ENCODE measurements at regions not wholly inside any gene's neighbourhood (a gene's known extent, or its start where the extent isn't known, plus 50 kb on each side); places are given as distances from the start of the nearest gene placed in this dataset.

DNA sequence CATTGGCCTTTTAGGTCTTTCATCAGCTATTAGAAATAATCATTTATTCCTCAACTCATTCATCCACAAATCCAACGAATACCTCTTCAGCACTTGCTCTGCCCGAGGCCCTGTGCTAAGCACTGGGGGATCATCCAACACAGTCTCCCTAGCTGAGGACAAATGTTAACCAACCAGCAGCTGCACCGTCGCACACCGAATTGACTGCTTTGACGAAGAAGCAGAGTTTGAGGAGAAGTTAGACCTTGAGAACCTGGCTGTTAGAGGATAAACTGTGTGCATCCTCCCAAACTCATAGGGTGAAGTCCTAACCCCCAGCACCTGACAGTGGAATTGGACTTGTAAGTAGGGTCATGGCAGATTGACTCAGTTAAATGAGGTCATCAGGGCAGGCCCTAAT lies 170.9 kb downstream of the USP12 start:
- peaks cover 15% of the 10 kb centered on the region for H3K4me1 ChIP-seq (ENCODE audit: control insufficient read depth, insufficient read depth, low read length)
- H3K36me3 Mint-ChIP-seq: no peaks in the 10 kb centered on the region
- WGBS (ENCODE audit: insufficient coverage): 76% methylated on average over 6 of the region's 6 CpGs
- no peaks in the 10 kb centered on the region for H3K9me3 Mint-ChIP-seq
- intact Hi-C loops (cut with micrococcal nuclease): no loop called here
- TF ChIP-seq, protein P1, sequence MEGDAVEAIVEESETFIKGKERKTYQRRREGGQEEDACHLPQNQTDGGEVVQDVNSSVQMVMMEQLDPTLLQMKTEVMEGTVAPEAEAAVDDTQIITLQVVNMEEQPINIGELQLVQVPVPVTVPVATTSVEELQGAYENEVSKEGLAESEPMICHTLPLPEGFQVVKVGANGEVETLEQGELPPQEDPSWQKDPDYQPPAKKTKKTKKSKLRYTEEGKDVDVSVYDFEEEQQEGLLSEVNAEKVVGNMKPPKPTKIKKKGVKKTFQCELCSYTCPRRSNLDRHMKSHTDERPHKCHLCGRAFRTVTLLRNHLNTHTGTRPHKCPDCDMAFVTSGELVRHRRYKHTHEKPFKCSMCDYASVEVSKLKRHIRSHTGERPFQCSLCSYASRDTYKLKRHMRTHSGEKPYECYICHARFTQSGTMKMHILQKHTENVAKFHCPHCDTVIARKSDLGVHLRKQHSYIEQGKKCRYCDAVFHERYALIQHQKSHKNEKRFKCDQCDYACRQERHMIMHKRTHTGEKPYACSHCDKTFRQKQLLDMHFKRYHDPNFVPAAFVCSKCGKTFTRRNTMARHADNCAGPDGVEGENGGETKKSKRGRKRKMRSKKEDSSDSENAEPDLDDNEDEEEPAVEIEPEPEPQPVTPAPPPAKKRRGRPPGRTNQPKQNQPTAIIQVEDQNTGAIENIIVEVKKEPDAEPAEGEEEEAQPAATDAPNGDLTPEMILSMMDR (IDR thresholded peaks at IDR 0.05): no peak
- DNase-seq (no peak), ATAC-seq (no peak)
- H3K4me3 Mint-ChIP-seq: no peak overlapping the region
- peaks cover 15 to 31% of the 10 kb centered on the region in 2 donors for H3K27me3 Mint-ChIP-seq (ENCODE audit: low read depth in 2 of 2)
- H3K27me3 ChIP-seq (ENCODE audit: control insufficient read depth, insufficient read depth, low read length): no peaks in the 10 kb centered on the region
- H3K4me1 Mint-ChIP-seq: peaks cover 5 to 6% of the 10 kb centered on the region in 2 donors
- H3K9me3 ChIP-seq (ENCODE audit: control insufficient read depth, insufficient read depth, low read length): no peaks in the 10 kb centered on the region
- no peak overlapping the region for H3K4me3 ChIP-seq (ENCODE audit: low read length)
- H3K27ac ChIP-seq (ENCODE audit: low read length): no peak overlapping the region
- H3K27ac Mint-ChIP-seq: no peak overlapping the region
- no peaks in the 10 kb centered on the region for H3K36me3 ChIP-seq (ENCODE audit: control insufficient read depth, insufficient read depth, low read length)

DNA sequence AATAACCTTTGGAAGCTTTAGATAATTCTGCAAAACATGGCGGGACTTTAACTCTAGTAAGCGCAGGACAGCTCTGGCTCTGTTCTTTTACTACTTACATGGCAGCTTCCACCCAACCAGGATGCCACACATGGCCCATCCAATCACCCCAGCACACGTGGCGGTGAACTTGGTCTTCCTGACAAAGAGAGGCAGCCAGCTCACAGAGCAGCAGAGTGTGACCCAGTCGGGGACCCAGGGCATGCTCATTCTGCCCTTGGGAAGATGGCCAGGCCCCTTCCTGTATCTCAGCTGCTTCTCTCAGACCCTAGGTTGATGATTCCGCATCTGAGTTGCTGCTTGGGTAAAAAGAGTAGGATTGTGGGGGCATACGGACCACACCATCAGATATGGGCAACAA lies 172.1 kb downstream of the USP12 start:
- no peaks in the 10 kb centered on the region for H3K9me3 ChIP-seq (ENCODE audit: control insufficient read depth, insufficient read depth, low read length)
- TF ChIP-seq, protein P1 (IDR thresholded peaks at IDR 0.05): no peak
- no peak for ATAC-seq
- H3K27ac Mint-ChIP-seq: no peak overlapping the region
- H3K36me3 ChIP-seq (ENCODE audit: control insufficient read depth, insufficient read depth, low read length): no peaks in the 10 kb centered on the region
- peaks cover 5 to 6% of the 10 kb centered on the region in 2 donors for H3K4me1 Mint-ChIP-seq
- no peak overlapping the region for H3K4me3 Mint-ChIP-seq
- H3K27ac ChIP-seq (ENCODE audit: low read length): no peak overlapping the region
- peaks cover 15% of the 10 kb centered on the region for H3K4me1 ChIP-seq (ENCODE audit: control insufficient read depth, insufficient read depth, low read length)
- WGBS (ENCODE audit: insufficient coverage): 90% methylated on average over 7 of the region's 7 CpGs
- H3K36me3 Mint-ChIP-seq: no peaks in the 10 kb centered on the region
- no peaks in the 10 kb centered on the region for H3K9me3 Mint-ChIP-seq
- H3K27me3 ChIP-seq (ENCODE audit: control insufficient read depth, insufficient read depth, low read length): no peaks in the 10 kb centered on the region
- H3K4me3 ChIP-seq (ENCODE audit: low read length): no peak overlapping the region
- intact Hi-C loops (cut with micrococcal nuclease): no loop called here
- H3K27me3 Mint-ChIP-seq (ENCODE audit: low read depth in 2 of 2): peaks cover 17 to 29% of the 10 kb centered on the region in 2 donors
- DNase-seq: no peak

- H3K4me3 ChIP-seq (ENCODE audit: low read length): no peak overlapping the region
- H3K27me3 ChIP-seq (ENCODE audit: control insufficient read depth, insufficient read depth, low read length): no peaks in the 10 kb centered on the region
- H3K4me3 Mint-ChIP-seq: no peak overlapping the region
- no peak overlapping the region for H3K27ac ChIP-seq (ENCODE audit: low read length)
- DNase-seq (no peak), ATAC-seq (no peak)
- intact Hi-C loops (cut with micrococcal nuclease): no loop called here
- 57% methylated on average over 8 of the region's 8 CpGs for WGBS (ENCODE audit: insufficient coverage)
- H3K27me3 Mint-ChIP-seq (ENCODE audit: low read depth in 2 of 2): peaks cover 12 to 24% of the 10 kb centered on the region in 2 donors
- no peaks in the 10 kb centered on the region for H3K9me3 Mint-ChIP-seq
- peaks cover 15% of the 10 kb centered on the region for H3K4me1 ChIP-seq (ENCODE audit: control insufficient read depth, insufficient read depth, low read length)
- H3K36me3 ChIP-seq (ENCODE audit: control insufficient read depth, insufficient read depth, low read length): no peaks in the 10 kb centered on the region
- H3K36me3 Mint-ChIP-seq: no peaks in the 10 kb centered on the region
- H3K9me3 ChIP-seq (ENCODE audit: control insufficient read depth, insufficient read depth, low read length): no peaks in the 10 kb centered on the region
- peaks cover 5 to 6% of the 10 kb centered on the region in 2 donors for H3K4me1 Mint-ChIP-seq
- TF ChIP-seq, protein P1 (IDR thresholded peaks at IDR 0.05): no peak
- H3K27ac Mint-ChIP-seq: no peak overlapping the region
These were observed 173.3 kb downstream of the USP12 start for GRCh38 chr13:26998292-26998691.

DNA sequence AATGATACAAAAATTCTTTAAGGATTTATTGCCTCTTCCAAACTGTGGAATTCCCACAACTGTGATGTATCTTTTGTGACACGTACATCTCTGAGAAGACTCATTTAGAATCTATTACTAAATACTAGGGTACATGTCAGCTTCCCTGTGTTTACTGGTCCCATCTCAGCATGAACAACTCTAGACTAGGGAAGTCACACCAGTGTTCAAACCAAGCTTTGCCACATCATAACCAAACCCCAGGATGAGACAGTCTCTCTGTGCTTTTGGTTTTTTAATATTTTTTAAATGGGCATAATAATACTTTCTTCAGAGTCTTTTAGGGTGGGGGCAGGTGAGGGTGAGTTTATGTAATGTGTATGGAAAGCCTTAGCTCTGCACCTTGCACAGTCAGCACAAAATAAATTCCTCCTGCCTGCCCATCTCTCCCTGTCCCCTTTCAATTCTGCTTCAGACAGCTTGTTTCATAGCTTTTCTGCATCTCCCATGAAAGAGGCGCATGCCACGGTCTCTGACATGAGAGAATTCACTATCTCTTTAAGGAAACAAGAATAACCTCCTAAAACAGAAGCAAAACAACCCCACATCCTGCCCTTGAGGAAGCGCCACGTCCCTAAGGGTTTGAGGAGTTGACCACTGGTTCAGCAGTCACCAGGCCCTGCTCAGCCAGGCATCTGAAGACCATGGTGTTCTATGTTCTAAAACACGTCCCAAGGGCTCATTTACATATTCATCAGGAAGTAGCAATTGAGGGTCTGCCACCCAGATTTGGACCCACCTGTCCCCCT lies 174.5 kb downstream of the USP12 start:
- H3K9me3 Mint-ChIP-seq: no peaks in the 10 kb centered on the region
- H3K27me3 Mint-ChIP-seq (ENCODE audit: low read depth in 2 of 2): peaks cover 12 to 21% of the 10 kb centered on the region in 2 donors
- H3K4me3 Mint-ChIP-seq: no peak overlapping the region
- Histone ChIP-seq H3K9me3 (ENCODE audit: control insufficient read depth, insufficient read depth, low read length) (no peaks in the 10 kb centered on the region), H3K36me3 (ENCODE audit: control insufficient read depth, insufficient read depth, low read length) (no peaks in the 10 kb centered on the region), H3K4me3 (ENCODE audit: low read length) (no peak overlapping the region), H3K27ac (ENCODE audit: low read length) (no peak overlapping the region), H3K27me3 (ENCODE audit: control insufficient read depth, insufficient read depth, low read length) (no peaks in the 10 kb centered on the region), H3K4me1 (ENCODE audit: control insufficient read depth, insufficient read depth, low read length) (peaks cover 15% of the 10 kb centered on the region)
- H3K27ac Mint-ChIP-seq: no peak overlapping the region
- ATAC-seq: no peak
- TF ChIP-seq, protein P1 (IDR thresholded peaks at IDR 0.05): no peak
- H3K36me3 Mint-ChIP-seq: no peaks in the 10 kb centered on the region
- H3K4me1 Mint-ChIP-seq: peaks cover 5 to 6% of the 10 kb centered on the region in 2 donors
- 20% methylated on average over 6 of the region's 6 CpGs for WGBS (ENCODE audit: insufficient coverage)
- no peak for DNase-seq
- intact Hi-C loops (cut with micrococcal nuclease): no loop called here

Data from natural killer cell (primary cell).